ENCODE measurements at regions not wholly inside any gene's neighbourhood (a gene's known extent, or its start where the extent isn't known, plus 50 kb on each side); places are given as distances from the start of the nearest gene placed in this dataset.

DNA sequence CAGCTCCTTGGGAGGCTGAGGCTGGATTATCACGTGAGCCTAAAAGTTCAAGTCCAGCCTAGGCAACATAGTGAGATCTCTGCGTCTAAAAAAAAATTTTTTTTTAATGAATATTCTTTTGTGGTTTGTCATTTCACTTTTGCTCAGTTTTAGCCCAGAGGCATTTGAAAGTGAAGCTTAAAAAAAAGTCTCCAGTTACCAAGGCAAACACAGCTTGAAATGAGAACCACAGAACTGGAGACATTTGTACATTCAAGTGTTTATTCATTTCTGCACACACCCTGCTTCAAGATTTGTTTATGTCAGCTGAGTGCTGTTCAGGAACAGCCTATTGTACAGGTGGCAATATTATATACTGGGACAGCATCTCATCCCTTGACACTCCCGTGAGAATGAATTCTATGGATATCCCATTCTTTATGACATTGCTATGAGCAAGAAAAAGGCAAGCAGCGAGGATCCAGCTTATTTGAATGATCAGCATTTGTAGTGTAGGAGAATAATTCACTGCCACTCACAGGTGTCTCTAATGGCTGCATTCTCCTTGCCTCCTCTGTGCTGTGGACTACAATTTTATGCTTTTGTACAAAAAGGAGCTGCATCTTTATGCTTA, 444.8 kb upstream of the GRM7 start:
- H3K27me3 ChIP-seq (ENCODE audit: low read length): no peaks in the 10 kb centered on the region
- H3K79me2 ChIP-seq (ENCODE audit: insufficient read depth, low read length): no peaks in the 10 kb centered on the region
- H3K4me3 ChIP-seq (ENCODE audit: insufficient read depth, low read length, poor library complexity, severe bottlenecking): no peak overlapping the region
- no peaks in the 10 kb centered on the region for H3K9me2 ChIP-seq (replicated peaks; ENCODE audit: insufficient read depth, low read length)
- no peak for TF ChIP-seq EZH2phosphoT487 (conservative IDR thresholded peaks at IDR 0.05; ENCODE audit: low read length)
- TF ChIP-seq, protein P1, sequence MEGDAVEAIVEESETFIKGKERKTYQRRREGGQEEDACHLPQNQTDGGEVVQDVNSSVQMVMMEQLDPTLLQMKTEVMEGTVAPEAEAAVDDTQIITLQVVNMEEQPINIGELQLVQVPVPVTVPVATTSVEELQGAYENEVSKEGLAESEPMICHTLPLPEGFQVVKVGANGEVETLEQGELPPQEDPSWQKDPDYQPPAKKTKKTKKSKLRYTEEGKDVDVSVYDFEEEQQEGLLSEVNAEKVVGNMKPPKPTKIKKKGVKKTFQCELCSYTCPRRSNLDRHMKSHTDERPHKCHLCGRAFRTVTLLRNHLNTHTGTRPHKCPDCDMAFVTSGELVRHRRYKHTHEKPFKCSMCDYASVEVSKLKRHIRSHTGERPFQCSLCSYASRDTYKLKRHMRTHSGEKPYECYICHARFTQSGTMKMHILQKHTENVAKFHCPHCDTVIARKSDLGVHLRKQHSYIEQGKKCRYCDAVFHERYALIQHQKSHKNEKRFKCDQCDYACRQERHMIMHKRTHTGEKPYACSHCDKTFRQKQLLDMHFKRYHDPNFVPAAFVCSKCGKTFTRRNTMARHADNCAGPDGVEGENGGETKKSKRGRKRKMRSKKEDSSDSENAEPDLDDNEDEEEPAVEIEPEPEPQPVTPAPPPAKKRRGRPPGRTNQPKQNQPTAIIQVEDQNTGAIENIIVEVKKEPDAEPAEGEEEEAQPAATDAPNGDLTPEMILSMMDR (IDR thresholded peaks at IDR 0.05; ENCODE audit: insufficient read depth, low read length, poor library complexity, severe bottlenecking): no peak
- no peaks in the 10 kb centered on the region for H4K20me1 ChIP-seq (ENCODE audit: low read depth, low read length)
- no peak overlapping the region for H3K27ac ChIP-seq (ENCODE audit: low read depth, low read length)
- no peaks in the 10 kb centered on the region for H3F3A ChIP-seq (ENCODE audit: insufficient read depth)
- no peaks in the 10 kb centered on the region for H3K9me3 ChIP-seq (ENCODE audit: insufficient read depth, low read length)
- H3K36me3 ChIP-seq (ENCODE audit: low read length): no peaks in the 10 kb centered on the region
- no peak overlapping the region for H3K9ac ChIP-seq (ENCODE audit: low read length)
- no peak overlapping the region for H2AFZ ChIP-seq (ENCODE audit: low read depth, low read length, severe bottlenecking)
- no peak overlapping the region for H3K4me2 ChIP-seq (ENCODE audit: low read depth, low read length, poor library complexity, severe bottlenecking)

DNA sequence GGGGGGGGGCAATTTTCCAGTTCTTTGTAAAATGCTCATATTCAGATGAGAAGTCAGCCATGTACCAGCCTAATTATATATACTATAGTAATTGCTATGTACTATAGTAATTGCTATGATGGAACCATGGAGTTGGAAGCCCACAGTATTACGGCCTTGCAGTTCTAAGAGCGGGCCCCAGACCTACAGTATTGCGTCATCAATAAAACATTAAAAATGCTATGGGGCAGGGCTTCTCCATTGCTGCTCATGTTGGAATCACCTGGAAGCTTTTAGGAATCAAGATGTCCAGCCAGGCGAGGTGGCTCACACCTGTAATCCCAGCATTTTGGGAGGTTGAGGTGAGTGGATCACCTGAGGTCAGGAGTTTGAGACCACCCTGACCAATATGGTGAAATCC, 443.7 kb upstream of the GRM7 start:
- Histone ChIP-seq H4K20me1 (ENCODE audit: low read depth, low read length) (no peaks in the 10 kb centered on the region), H3K9me2 (replicated peaks; ENCODE audit: insufficient read depth, low read length) (no peaks in the 10 kb centered on the region), H3K9ac (ENCODE audit: low read length) (no peak overlapping the region), H3K9me3 (ENCODE audit: insufficient read depth, low read length) (no peaks in the 10 kb centered on the region), H3K36me3 (ENCODE audit: low read length) (no peaks in the 10 kb centered on the region), H3F3A (ENCODE audit: insufficient read depth) (no peaks in the 10 kb centered on the region), H3K4me3 (ENCODE audit: insufficient read depth, low read length, poor library complexity, severe bottlenecking) (no peak overlapping the region), H3K4me2 (ENCODE audit: low read depth, low read length, poor library complexity, severe bottlenecking) (no peak overlapping the region), H3K27ac (ENCODE audit: low read depth, low read length) (no peak overlapping the region), H3K27me3 (ENCODE audit: low read length) (no peaks in the 10 kb centered on the region), H3K79me2 (ENCODE audit: insufficient read depth, low read length) (no peaks in the 10 kb centered on the region), H2AFZ (ENCODE audit: low read depth, low read length, severe bottlenecking) (no peak overlapping the region)
- TF ChIP-seq, protein P1 (IDR thresholded peaks at IDR 0.05; ENCODE audit: insufficient read depth, low read length, poor library complexity, severe bottlenecking): no peak
- no peak for TF ChIP-seq EZH2phosphoT487 (conservative IDR thresholded peaks at IDR 0.05; ENCODE audit: low read length)

DNA sequence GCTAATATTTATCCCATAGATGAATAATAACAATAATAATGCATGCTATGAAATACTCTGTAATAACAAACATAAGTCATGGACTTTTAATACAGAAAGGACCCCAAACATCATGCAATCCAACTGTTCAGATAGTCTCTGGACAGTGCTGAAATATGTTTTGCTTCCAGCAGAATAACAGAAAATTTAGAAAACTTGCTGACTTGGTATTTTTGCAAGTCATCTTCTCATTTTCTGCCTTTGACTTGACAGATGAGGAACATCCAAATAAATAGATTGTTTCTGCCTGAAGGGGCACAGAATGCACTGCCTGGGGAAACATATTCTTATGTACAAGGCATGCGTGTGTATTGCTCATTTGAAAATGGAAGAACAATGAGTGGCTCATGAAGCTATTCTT, 442.4 kb upstream of the GRM7 start:
- TF ChIP-seq EZH2phosphoT487 (conservative IDR thresholded peaks at IDR 0.05; ENCODE audit: low read length): no peak
- TF ChIP-seq, protein P1 (IDR thresholded peaks at IDR 0.05; ENCODE audit: insufficient read depth, low read length, poor library complexity, severe bottlenecking): no peak
- H2AFZ ChIP-seq (ENCODE audit: low read depth, low read length, severe bottlenecking): no peak overlapping the region
- no peak overlapping the region for H3K27ac ChIP-seq (ENCODE audit: low read depth, low read length)
- H3K4me2 ChIP-seq (ENCODE audit: low read depth, low read length, poor library complexity, severe bottlenecking): no peak overlapping the region
- no peak overlapping the region for H3K4me3 ChIP-seq (ENCODE audit: insufficient read depth, low read length, poor library complexity, severe bottlenecking)
- H3K27me3 ChIP-seq (ENCODE audit: low read length): no peaks in the 10 kb centered on the region
- no peak overlapping the region for H3K9ac ChIP-seq (ENCODE audit: low read length)
- no peaks in the 10 kb centered on the region for H3F3A ChIP-seq (ENCODE audit: insufficient read depth)
- H4K20me1 ChIP-seq (ENCODE audit: low read depth, low read length): no peaks in the 10 kb centered on the region
- no peaks in the 10 kb centered on the region for H3K36me3 ChIP-seq (ENCODE audit: low read length)
- no peaks in the 10 kb centered on the region for H3K9me3 ChIP-seq (ENCODE audit: insufficient read depth, low read length)
- H3K9me2 ChIP-seq (replicated peaks; ENCODE audit: insufficient read depth, low read length): no peaks in the 10 kb centered on the region
- no peaks in the 10 kb centered on the region for H3K79me2 ChIP-seq (ENCODE audit: insufficient read depth, low read length)
